WERI-Rb-1 (cell line): ENCODE measurements at regions not wholly inside any gene's neighbourhood (a gene's known extent, or its start where the extent isn't known, plus 50 kb on each side); places are given as distances from the start of the nearest gene placed in this dataset.

Experiments
- DNase-seq: peaks from one replicate; pipeline ENCODE4 v3.0.0-alpha.2; 2020
- H3K27ac ChIP-seq: fragments of 250-450 bp; sonication (Bioruptor Pico); 2 replicates; pipeline ENCODE4 v1.5.1; 2020; ENCODE audit warnings: mild to moderate bottlenecking, moderate library complexity
- H3K27me3 ChIP-seq: fragments of 250-450 bp; sonication (Bioruptor Pico); 2 replicates; pipeline ENCODE4 v1.5.1; 2021; ENCODE audit warnings: mild to moderate bottlenecking, low read depth, moderate library complexity; ENCODE audit not compliant: insufficient read depth, severe bottlenecking
- H3K36me3 ChIP-seq: fragments of 250-450 bp; sonication (Bioruptor Pico); 2 replicates; pipeline ENCODE4 v1.5.1; 2020; ENCODE audit warnings: mild to moderate bottlenecking, moderate library complexity
- H3K4me3 ChIP-seq: 2 replicates; pipeline ENCODE4 v1.5.1; 2011; ENCODE audit warnings: low read depth, mild to moderate bottlenecking, control low read depth, low read length
- H3K9me3 ChIP-seq: fragments of 250-450 bp; sonication (Bioruptor Pico); 2 replicates; pipeline ENCODE4 v1.5.1; 2021; ENCODE audit warnings: mild to moderate bottlenecking, moderate library complexity; ENCODE audit not compliant: severe bottlenecking
- TF ChIP-seq, protein P1 (sequence below): IDR thresholded peaks from 2 replicates; pipeline ENCODE4 v1.5.1; 2011; ENCODE audit warnings: low read depth, mild to moderate bottlenecking, control low read depth, inconsistent platforms, low read length

DNA sequence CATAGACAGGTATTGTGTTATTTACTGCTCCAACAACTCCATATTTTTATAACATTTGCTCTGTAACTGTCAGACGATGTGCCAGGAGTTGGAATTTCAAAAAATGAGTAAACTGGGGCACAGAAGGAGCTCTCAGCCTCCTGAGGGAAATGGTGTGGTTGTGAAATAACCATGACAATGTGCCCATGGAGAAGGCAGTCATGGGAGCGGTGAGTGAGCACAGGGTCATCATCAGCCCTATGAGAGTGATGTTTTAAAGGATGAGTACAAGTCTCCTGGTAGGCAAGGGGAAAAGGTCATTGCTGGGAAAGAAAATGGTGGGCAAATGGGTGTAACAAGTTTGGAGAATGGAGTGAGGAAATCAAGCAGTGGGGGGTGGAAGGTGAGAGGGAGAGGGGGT lies 115.0 kb upstream of the SEC14L1 start:
- no peaks in the 10 kb centered on the region for H3K9me3 ChIP-seq
- no peaks in the 10 kb centered on the region for H3K36me3 ChIP-seq
- H3K27me3 ChIP-seq = no peaks in the 10 kb centered on the region
- no peak overlapping the region for H3K4me3 ChIP-seq
- TF ChIP-seq, protein P1, sequence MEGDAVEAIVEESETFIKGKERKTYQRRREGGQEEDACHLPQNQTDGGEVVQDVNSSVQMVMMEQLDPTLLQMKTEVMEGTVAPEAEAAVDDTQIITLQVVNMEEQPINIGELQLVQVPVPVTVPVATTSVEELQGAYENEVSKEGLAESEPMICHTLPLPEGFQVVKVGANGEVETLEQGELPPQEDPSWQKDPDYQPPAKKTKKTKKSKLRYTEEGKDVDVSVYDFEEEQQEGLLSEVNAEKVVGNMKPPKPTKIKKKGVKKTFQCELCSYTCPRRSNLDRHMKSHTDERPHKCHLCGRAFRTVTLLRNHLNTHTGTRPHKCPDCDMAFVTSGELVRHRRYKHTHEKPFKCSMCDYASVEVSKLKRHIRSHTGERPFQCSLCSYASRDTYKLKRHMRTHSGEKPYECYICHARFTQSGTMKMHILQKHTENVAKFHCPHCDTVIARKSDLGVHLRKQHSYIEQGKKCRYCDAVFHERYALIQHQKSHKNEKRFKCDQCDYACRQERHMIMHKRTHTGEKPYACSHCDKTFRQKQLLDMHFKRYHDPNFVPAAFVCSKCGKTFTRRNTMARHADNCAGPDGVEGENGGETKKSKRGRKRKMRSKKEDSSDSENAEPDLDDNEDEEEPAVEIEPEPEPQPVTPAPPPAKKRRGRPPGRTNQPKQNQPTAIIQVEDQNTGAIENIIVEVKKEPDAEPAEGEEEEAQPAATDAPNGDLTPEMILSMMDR = no peak
- no peak for DNase-seq
- H3K27ac ChIP-seq = no peak overlapping the region

DNA sequence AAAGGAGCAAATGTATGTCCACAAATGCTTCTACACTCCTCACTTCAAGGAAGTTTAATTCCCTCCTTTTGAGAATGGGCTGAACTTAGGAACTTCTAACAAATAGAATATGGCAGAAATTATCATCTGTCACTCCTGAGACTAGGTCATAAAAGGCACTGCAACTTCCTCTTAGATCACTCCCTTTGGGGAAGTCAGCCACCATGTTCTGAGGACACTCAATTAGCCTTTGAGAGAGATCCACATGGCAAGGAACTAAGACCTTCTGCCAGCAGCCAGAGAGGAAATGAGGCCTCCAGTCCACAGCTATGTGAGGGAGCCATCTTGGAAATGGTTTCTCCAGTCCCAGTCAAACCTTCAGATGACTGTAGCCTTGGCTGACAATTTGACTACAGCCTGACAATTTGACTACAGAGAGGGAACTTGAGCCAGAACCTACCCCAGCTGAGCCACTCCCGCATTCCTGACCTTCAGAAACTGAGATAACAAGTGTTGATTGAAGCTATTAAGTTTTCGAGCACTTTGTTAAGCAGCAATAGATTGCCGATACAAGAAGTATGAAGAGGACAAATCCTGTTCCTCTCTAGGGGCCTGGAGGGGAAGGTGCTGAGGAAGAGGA lies 113.4 kb upstream of the SEC14L1 start:
- H3K27ac ChIP-seq = no peak overlapping the region
- DNase-seq = no peak
- TF ChIP-seq, protein P1 = no peak
- no peak overlapping the region for H3K4me3 ChIP-seq
- H3K9me3 ChIP-seq = peaks cover 11% of the 10 kb centered on the region
- H3K36me3 ChIP-seq = no peaks in the 10 kb centered on the region
- no peaks in the 10 kb centered on the region for H3K27me3 ChIP-seq

DNA sequence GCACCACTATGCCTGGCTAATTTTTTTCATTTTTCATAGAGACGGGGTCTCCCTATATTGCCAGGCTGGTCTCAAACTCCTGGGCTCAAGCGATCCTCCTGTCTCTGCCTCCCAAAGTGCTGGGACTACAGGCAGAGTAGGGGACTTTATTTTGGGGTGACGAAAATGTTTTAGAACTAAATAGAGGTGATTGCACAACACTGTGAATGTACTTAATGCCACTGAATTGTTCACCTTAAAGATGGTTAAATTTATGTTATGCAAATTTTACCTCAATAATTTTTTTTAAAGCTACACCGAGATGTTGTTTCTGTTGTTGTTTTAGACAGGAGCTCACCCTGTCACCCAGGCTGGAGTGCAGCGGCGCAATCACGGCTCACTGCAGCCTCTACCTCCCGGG lies 111.9 kb upstream of the SEC14L1 start:
- TF ChIP-seq, protein P1 = no peak
- peaks cover 11% of the 10 kb centered on the region for H3K9me3 ChIP-seq
- H3K27me3 ChIP-seq = no peaks in the 10 kb centered on the region

DNA sequence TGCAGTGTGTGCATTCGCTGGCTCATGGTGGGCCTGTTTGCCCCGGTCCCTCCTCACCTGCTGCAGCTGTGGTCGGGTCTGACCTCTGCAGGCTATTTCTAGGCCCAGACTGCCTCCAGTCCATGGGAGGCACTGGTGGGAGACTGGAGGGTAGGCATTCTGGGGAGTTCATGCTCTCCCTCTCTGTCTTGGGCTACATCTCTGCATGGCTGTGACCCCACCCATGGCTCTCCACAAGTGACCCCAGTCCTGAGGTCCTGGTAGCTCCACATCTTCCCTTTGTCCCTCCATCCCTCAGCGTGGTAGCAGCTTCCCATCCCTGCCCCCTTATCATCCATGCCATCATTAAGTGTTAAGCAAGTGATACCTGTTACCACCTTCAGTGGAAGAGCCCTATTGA lies 107.8 kb upstream of the SEC14L1 start:
- no peaks in the 10 kb centered on the region for H3K27me3 ChIP-seq
- DNase-seq = no peak
- H3K9me3 ChIP-seq = peaks cover 11% of the 10 kb centered on the region
- no peaks in the 10 kb centered on the region for H3K36me3 ChIP-seq
- H3K4me3 ChIP-seq = no peak overlapping the region
- H3K27ac ChIP-seq = no peak overlapping the region
- TF ChIP-seq, protein P1 = no peak

More for the DNA sequence above, 111.9 kb upstream of the SEC14L1 start:
- Histone ChIP-seq H3K4me3 (no peak overlapping the region), H3K36me3 (no peaks in the 10 kb centered on the region), H3K27ac (no peak overlapping the region)
- DNase-seq = no peak

DNA sequence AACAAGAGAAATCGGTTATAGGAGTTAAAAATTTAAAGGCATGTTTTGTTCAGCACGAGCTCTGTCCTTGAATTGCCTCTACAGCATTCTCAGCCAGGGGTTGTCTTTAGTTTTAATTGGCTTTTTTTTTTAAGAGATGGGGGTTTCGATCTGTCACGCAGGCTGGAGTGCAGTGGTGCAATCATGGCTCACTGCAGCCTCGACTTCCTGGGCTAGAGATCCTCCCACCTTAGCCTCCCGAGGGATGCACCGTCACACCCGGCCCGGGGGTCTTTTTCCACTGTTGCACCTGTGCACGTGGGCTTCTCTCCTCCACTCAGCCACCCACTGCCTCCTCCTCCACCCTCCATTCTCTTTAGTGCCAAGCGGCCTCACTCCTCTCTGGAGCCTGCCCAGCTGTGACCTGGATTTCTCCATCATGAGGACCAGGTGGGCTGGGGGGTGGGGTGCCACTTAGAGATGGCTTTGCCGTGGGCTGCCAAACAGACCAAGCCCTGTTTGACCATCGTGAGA lies 106.8 kb upstream of the SEC14L1 start:
- Histone ChIP-seq H3K36me3 (no peaks in the 10 kb centered on the region), H3K4me3 (no peak overlapping the region), H3K9me3 (peaks cover 11% of the 10 kb centered on the region), H3K27me3 (no peaks in the 10 kb centered on the region), H3K27ac (no peak overlapping the region)
- TF ChIP-seq, protein P1 = no peak
- no peak for DNase-seq
